HCT116 (cell line): ENCODE measurements at regions not wholly inside any gene's neighbourhood (a gene's known extent, or its start where the extent isn't known, plus 50 kb on each side); places are given as distances from the start of the nearest gene placed in this dataset.

Experiments used
- ATAC-seq: fragments of 200-7000 bp; cut with Tn5 transposase; 2 replicates; pipeline ENCODE4 v1.9.1; 2020; ENCODE audit warnings: mild to moderate bottlenecking, moderate library complexity
- BruUV-seq: library from RNA; stranded (reverse); fragments of 400-500 nt; replicated peaks from 2 replicates; lab custom pipeline; 2021; lab: Mats Ljungman, UMichigan
- CTCF ChIA-PET: fragments of 300-600 bp; sonication (Branson Sonifier 250); formaldehyde crosslinking; loops from one replicate; lab custom pipeline; 2021; ENCODE audit warnings: antibody characterized with exemption; lab: Charles Lee
- POLR2A ChIA-PET: fragments of 300-600, 350-600 bp; sonication (Branson Sonifier 250); formaldehyde crosslinking; loops from one replicate; lab custom pipeline; 2021; ENCODE audit warnings: antibody characterized with exemption; lab: Charles Lee
- RAD21 ChIA-PET, 2 experiments: fragments of 300-600 bp; sonication (Branson Sonifier 250); formaldehyde crosslinking; loops; one replicate each; lab custom pipeline; 2023; ENCODE audit warnings: low total read pairs in 2 of 2; ENCODE audit not compliant: uncharacterized antibody in 2 of 2, unreplicated experiment in 2 of 2, low non-redundant PET in 1 of 2; lab: Charles Lee
- DNase-seq: peaks from one replicate; pipeline ENCODE4 v3.0.0-alpha.2; 2010; ENCODE audit warnings: low read depth, low spot score
- H2AFZ ChIP-seq: fragments of 200-600 bp; shearing (Covaris generic), sonication (generic); 2 replicates; pipeline ENCODE4 v1.6.1; 2017; ENCODE audit warnings: low read depth, mixed run types, mixed read lengths, antibody characterized with exemption, low read length; ENCODE audit not compliant: poor library complexity, severe bottlenecking
- H3K27ac ChIP-seq: 2 replicates; pipeline ENCODE4 v1.5.1; 2012; ENCODE audit warnings: low read depth, low read length
- H3K27me3 ChIP-seq: fragments of 200-600 bp; sonication (generic); 2 replicates; pipeline ENCODE4 v1.6.1; 2016; ENCODE audit warnings: mixed run types, low read length, mixed read lengths; ENCODE audit not compliant: insufficient read depth
- H3K36me3 ChIP-seq, 2 experiments: fragments of 200-500 bp in 1 of 2; fragments of 200-600 bp in 1 of 2; sonication (Bioruptor generic) in 1 of 2; sonication (generic) in 1 of 2; 2 replicates each; pipeline versions ENCODE4 v1.5.1 to v1.6.1; 2014 to 2016; ENCODE audit warnings: low read length in 2 of 2, inconsistent platforms in 1 of 2, mixed read lengths in 1 of 2, mixed run types in 1 of 2; ENCODE audit not compliant: insufficient read depth in 2 of 2, control insufficient read depth in 1 of 2
- H3K4me1 ChIP-seq, 2 experiments: fragments of 200-600 bp in 1 of 2; sonication (generic) in 1 of 2; 2 replicates each; pipeline versions ENCODE4 v1.5.1 to v1.6.1; 2012 to 2017; ENCODE audit warnings: low read length in 2 of 2, inconsistent platforms in 1 of 2, mild to moderate bottlenecking in 1 of 2, mixed read lengths in 1 of 2, mixed run types in 1 of 2, moderate library complexity in 1 of 2; ENCODE audit not compliant: insufficient read depth in 2 of 2, control insufficient read depth in 1 of 2
- H3K4me2 ChIP-seq: fragments of 200-600 bp; sonication (generic); 2 replicates; pipeline ENCODE4 v1.6.1; 2017; ENCODE audit warnings: mixed run types, low read length, mixed read lengths
- H3K4me3 ChIP-seq, 2 experiments: fragments of 200-600 bp in 1 of 2; sonication (generic) in 1 of 2; replicated peaks in 1 of 2; 2 replicates each; pipeline ENCODE4 v1.5.1; 2011 to 2016; ENCODE audit warnings: low read length in 2 of 2, control low read depth in 1 of 2, low read depth in 1 of 2, mild to moderate bottlenecking in 1 of 2, mixed read lengths in 1 of 2, mixed run types in 1 of 2
- H3K79me2 ChIP-seq: fragments of 200-600 bp; sonication (generic); 2 replicates; pipeline ENCODE4 v1.6.1; 2017; ENCODE audit warnings: mild to moderate bottlenecking, mixed run types, low read length, moderate library complexity, mixed read lengths; ENCODE audit not compliant: insufficient read depth
- H3K9ac ChIP-seq: fragments of 200-600 bp; sonication (generic); 2 replicates; pipeline ENCODE4 v1.6.1; 2016; ENCODE audit warnings: low read length, mixed read lengths
- H3K9me2 ChIP-seq: fragments of 200-600 bp; sonication (generic), shearing (Covaris generic); 2 replicates; pipeline ENCODE4 v1.6.1; 2017; ENCODE audit warnings: mixed run types, mild to moderate bottlenecking, moderate library complexity; ENCODE audit not compliant: insufficient read depth
- H3K9me3 ChIP-seq, 2 experiments: fragments of 200-500 bp in 1 of 2; fragments of 200-600 bp in 1 of 2; sonication (Bioruptor generic) in 1 of 2; sonication (generic) in 1 of 2; 2 replicates each; pipeline ENCODE4 v1.6.1; 2014 to 2017; ENCODE audit warnings: low read length in 2 of 2, mixed read lengths in 2 of 2, inconsistent platforms in 1 of 2, low read depth in 1 of 2, mild to moderate bottlenecking in 1 of 2, mixed run types in 1 of 2, moderate library complexity in 1 of 2; ENCODE audit not compliant: control insufficient read depth in 1 of 2, insufficient read depth in 1 of 2
- H4K20me1 ChIP-seq: fragments of 200-600 bp; sonication (generic), shearing (Covaris generic); 2 replicates; pipeline ENCODE4 v1.6.1; 2017; ENCODE audit warnings: mixed run types, mild to moderate bottlenecking, moderate library complexity; ENCODE audit not compliant: insufficient read depth
- CEBPB ChIP-seq: IDR thresholded peaks from 2 replicates; pipeline ENCODE4 v1.6.1; 2012; ENCODE audit warnings: low read depth
- CTCF ChIP-seq, 3 experiments: fragments of 200-600 bp in 1 of 3; sonication (generic) in 1 of 3; IDR thresholded peaks in 2 of 3; conservative IDR thresholded peaks in 1 of 3; 2 replicates each; pipeline ENCODE4 v1.5.1; 2012 to 2017; ENCODE audit warnings: low read depth in 2 of 3, low read length in 2 of 3, antibody characterized with exemption in 1 of 3, borderline replicate concordance in 1 of 3, control low read depth in 1 of 3, mild to moderate bottlenecking in 1 of 3, mixed read lengths in 1 of 3, mixed run types in 1 of 3, moderate library complexity in 1 of 3; ENCODE audit not compliant: insufficient read depth in 1 of 3
- ELF1 ChIP-seq: IDR thresholded peaks from 2 replicates; pipeline ENCODE4 v1.6.1; 2012; ENCODE audit warnings: low read depth, borderline replicate concordance
- EZH2 ChIP-seq: fragments of 200-600 bp; sonication (generic); IDR thresholded peaks from 2 replicates; pipeline ENCODE4 v1.6.1; 2017; ENCODE audit warnings: antibody characterized with exemption, mixed run types
- JUND ChIP-seq: IDR thresholded peaks from 2 replicates; pipeline ENCODE4 v1.6.1; 2012
- MAX ChIP-seq: IDR thresholded peaks from 2 replicates; pipeline ENCODE4 v1.6.1; 2012
- REST ChIP-seq: IDR thresholded peaks from 2 replicates; pipeline ENCODE4 v1.6.1; 2012; ENCODE audit warnings: low read depth
- SIN3A ChIP-seq: IDR thresholded peaks from 2 replicates; pipeline ENCODE4 v1.6.1; 2012; ENCODE audit warnings: low read depth
- SP1 ChIP-seq: IDR thresholded peaks from 2 replicates; pipeline ENCODE4 v1.6.1; 2012; ENCODE audit warnings: low read depth
- SRF ChIP-seq: IDR thresholded peaks from 2 replicates; pipeline ENCODE4 v1.6.1; 2012; ENCODE audit warnings: low read depth
- YY1 ChIP-seq: IDR thresholded peaks from 2 replicates; pipeline ENCODE4 v1.6.1; 2011; ENCODE audit warnings: low read length, low read depth, moderate library complexity, mild to moderate bottlenecking; ENCODE audit not compliant: insufficient replicate concordance; ENCODE audit errors: extremely low read depth
- intact Hi-C: fragments of 100-400 bp; cut with micrococcal nuclease; formaldehyde crosslinking; loops from 2 replicates; pipeline ENCODE4 v1.10.0; 2022

- Histone ChIP-seq H3K9me3 (no peaks in the 10 kb centered on the region), H3K9me2 (no peaks in the 10 kb centered on the region), H3K4me3 (no peak overlapping the region), H3K4me1 (no peaks in the 10 kb centered on the region), H3K4me2 (no peak overlapping the region), H2AFZ (no peak overlapping the region), H3K79me2 (no peaks in the 10 kb centered on the region), H3K27ac (no peak overlapping the region), H4K20me1 (no peaks in the 10 kb centered on the region), H3K36me3 (no peaks in the 10 kb centered on the region), H3K27me3 (no peaks in the 10 kb centered on the region), H3K9ac (no peak overlapping the region)
- ChIA-PET POLR2A (no interaction called here), CTCF (no interaction called here), RAD21 (no interaction called here)
- intact Hi-C loops = no loop called here
- TF ChIP-seq YY1 = no peak
- TF ChIP-seq MAX = no peak
- TF ChIP-seq CTCF (IDR thresholded peaks at IDR 0.05 in 2 of 3, conservative IDR thresholded peaks at IDR 0.05 in 1 of 3; ENCODE audit: borderline replicate concordance in 1 of 3, insufficient read depth in 1 of 3, low read depth in 2 of 3, low read length in 2 of 3) = no peak
- no peak for TF ChIP-seq CEBPB
- TF ChIP-seq SRF = no peak
- TF ChIP-seq EZH2 = no peak
- TF ChIP-seq ELF1 = no peak
- TF ChIP-seq SIN3A = no peak
- TF ChIP-seq JUND = no peak
- TF ChIP-seq SP1 = no peak
- TF ChIP-seq REST = no peak
- no TSS peak for BruUV-seq
- DNase-seq = no peak
- no peak for ATAC-seq
These were observed 550.2 kb downstream of the ZBBX start for GRCh38 chr3:166829896-166830295.
